Mucosa of descending colon (tissue), 3 donors: ENCODE measurements at regions not wholly inside any gene's neighbourhood (a gene's known extent, or its start where the extent isn't known, plus 50 kb on each side); places are given as distances from the start of the nearest gene placed in this dataset.

ENCODE experiments used
- ATAC-seq: fragments of 200-7000 bp; cut with Tn5 transposase; one replicate; pipeline ENCODE4 v1.9.1; 2020; ENCODE audit warnings: mild to moderate bottlenecking, moderate library complexity
- DNase-seq, 3 donors: peaks; one replicate each; pipeline ENCODE4 v3.0.0-alpha.2; 2020
- H3K36me3 ChIP-seq: fragments of 200-600 bp; one replicate; pipeline ENCODE4 v1.8.0; 2021; ENCODE audit warnings: low read depth, mild to moderate bottlenecking
- H3K4me1 ChIP-seq: fragments of 200-600 bp; one replicate; pipeline ENCODE4 v1.8.0; 2021; ENCODE audit warnings: low read depth, mild to moderate bottlenecking
- H3K4me3 ChIP-seq: fragments of 200-600 bp; one replicate; pipeline ENCODE4 v1.8.0; 2021; ENCODE audit warnings: mild to moderate bottlenecking
- H3K9me3 ChIP-seq: fragments of 200-600 bp; one replicate; pipeline ENCODE4 v1.8.0; 2021; ENCODE audit warnings: mild to moderate bottlenecking
- CTCF ChIP-seq: fragments of 200-600 bp; IDR thresholded peaks from one replicate; pipeline ENCODE4 v1.8.0; 2022; ENCODE audit warnings: antibody characterized with exemption, mild to moderate bottlenecking
- intact Hi-C, 2 donors: fragments of 100-400 bp; cut with DNase I in 1 of 2; cut with micrococcal nuclease in 1 of 2; formaldehyde crosslinking; loops; one replicate each; pipeline versions ENCODE4 v1.11.0 to v1.11.1; 2022; cut with DNase I, micrococcal nuclease
- donor health status: DM: no; HTN: no; CAD: no; lungs with moderate emphysema.
- donor health status: DM: no; HTN: no; CAD: no.
- donor health status: DM: no; HTN: yes; CAD: no.

- no peak for TF ChIP-seq CTCF
These were observed 176.3 kb downstream of the ANAPC1 start for GRCh38 chr2:111707700-111708099.

GRCh38 chr2:111708476-111709180 is 175.4 kb downstream of the ANAPC1 start:
- DNase-seq, result no peak
- no peaks in the 10 kb centered on the region for H3K36me3 ChIP-seq
- ATAC-seq, result no peak
- no peaks in the 10 kb centered on the region for H3K9me3 ChIP-seq
- no peaks in the 10 kb centered on the region for H3K4me1 ChIP-seq
- intact Hi-C loops, result no loop called here
- H3K4me3 ChIP-seq, result no peak overlapping the region
- TF ChIP-seq CTCF, result no peak

More at GRCh38 chr2:111707700-111708099, 176.3 kb downstream of the ANAPC1 start:
- Histone ChIP-seq H3K36me3 (no peaks in the 10 kb centered on the region), H3K4me3 (no peak overlapping the region), H3K4me1 (no peaks in the 10 kb centered on the region), H3K9me3 (no peaks in the 10 kb centered on the region)
- DNase-seq (no peak), ATAC-seq (no peak)
- intact Hi-C loops, result no loop called here

- Histone ChIP-seq H3K4me3 (no peak overlapping the region), H3K36me3 (no peaks in the 10 kb centered on the region), H3K9me3 (no peaks in the 10 kb centered on the region), H3K4me1 (no peaks in the 10 kb centered on the region)
- DNase-seq (no peak), ATAC-seq (no peak)
- no peak for TF ChIP-seq CTCF
- intact Hi-C loops, result no loop called here
These were observed 174.7 kb downstream of the ANAPC1 start for GRCh38 chr2:111709321-111709720.

- DNase-seq (no peak), ATAC-seq (no peak)
- intact Hi-C loops, result no loop called here
- H3K9me3 ChIP-seq, result no peaks in the 10 kb centered on the region
- no peak for TF ChIP-seq CTCF
- H3K4me1 ChIP-seq, result no peaks in the 10 kb centered on the region
- no peaks in the 10 kb centered on the region for H3K36me3 ChIP-seq
- no peak overlapping the region for H3K4me3 ChIP-seq
These were observed 173.9 kb downstream of the ANAPC1 start for GRCh38 chr2:111710085-111710484.

- H3K36me3 ChIP-seq, result no peaks in the 10 kb centered on the region
- no peak for DNase-seq
- intact Hi-C loops, result no loop called here
- no peaks in the 10 kb centered on the region for H3K9me3 ChIP-seq
- TF ChIP-seq CTCF, result no peak
- no peak overlapping the region for H3K4me3 ChIP-seq
- no peak for ATAC-seq
- no peaks in the 10 kb centered on the region for H3K4me1 ChIP-seq
These were observed 173.4 kb downstream of the ANAPC1 start for GRCh38 chr2:111710613-111711012.

- H3K36me3 ChIP-seq, result no peaks in the 10 kb centered on the region
- no peaks in the 10 kb centered on the region for H3K4me1 ChIP-seq
- TF ChIP-seq CTCF, result no peak
- no peak overlapping the region for H3K4me3 ChIP-seq
- intact Hi-C loops, result no loop called here
- DNase-seq (no peak), ATAC-seq (no peak)
- no peaks in the 10 kb centered on the region for H3K9me3 ChIP-seq
These were observed 172.7 kb downstream of the ANAPC1 start for GRCh38 chr2:111711270-111711669.
